GM12873 (cell line): ENCODE measurements at regions not wholly inside any gene's neighbourhood (a gene's known extent, or its start where the extent isn't known, plus 50 kb on each side); places are given as distances from the start of the nearest gene placed in this dataset.

Source experiments
- CTCF ChIP-seq: IDR thresholded peaks from 2 replicates; pipeline ENCODE4 v1.5.1; 2012; ENCODE audit warnings: low read depth, mild to moderate bottlenecking, moderate library complexity, low read length, control low read depth; ENCODE audit not compliant: insufficient read depth; ENCODE audit errors: missing control alignments

- TF ChIP-seq CTCF, result no peak
These were observed 91.8 kb downstream of the SETD4 start for GRCh38 chr21:35968564-35968963.

- no peak for TF ChIP-seq CTCF
These were observed 94.6 kb downstream of the SETD4 start for GRCh38 chr21:35965699-35966098.

- TF ChIP-seq CTCF, result no peak
These were observed 96.3 kb downstream of the SETD4 start for GRCh38 chr21:35963920-35964451.

GRCh38 chr21:35962917-35963316, 97.4 kb downstream of the SETD4 start:
- no peak for TF ChIP-seq CTCF

GRCh38 chr21:35954066-35954465, 106.3 kb downstream of the SETD4 start:
- TF ChIP-seq CTCF, result no peak

- TF ChIP-seq CTCF, result no peak
These were observed 106.7 kb downstream of the SETD4 start for GRCh38 chr21:35953597-35953996.

GRCh38 chr21:35952651-35953340, 107.5 kb downstream of the SETD4 start:
- no peak for TF ChIP-seq CTCF
